ENCODE measurements at regions not wholly inside any gene's neighbourhood (a gene's known extent, or its start where the extent isn't known, plus 50 kb on each side); places are given as distances from the start of the nearest gene placed in this dataset.

GRCh38 chr3:30245858-30246622 lies 360.4 kb upstream of the TGFBR2 start:
- no peak for TF ChIP-seq POLR2AphosphoS5 (IDR thresholded peaks at IDR 0.05; ENCODE audit: insufficient read depth in 1 of 2, low read depth in 1 of 2)
- no peak for TF ChIP-seq CTCF (IDR thresholded peaks at IDR 0.05)
- TF ChIP-seq POLR2A (IDR thresholded peaks at IDR 0.05), result no peak
